Nephron progenitor cell (in vitro differentiated cells): ENCODE measurements at regions not wholly inside any gene's neighbourhood (a gene's known extent, or its start where the extent isn't known, plus 50 kb on each side); places are given as distances from the start of the nearest gene placed in this dataset.

Experiments used
- DNase-seq: peaks from one replicate; pipeline ENCODE4 v3.0.0; 2021
- H3K27ac Mint-ChIP-seq: 2 replicates; pipeline ENCODE4 v1.8.0; 2021; ENCODE audit warnings: mild to moderate bottlenecking, moderate library complexity, mixed read lengths
- H3K27me3 Mint-ChIP-seq: 2 replicates; pipeline ENCODE4 v1.8.0; 2021; ENCODE audit warnings: mild to moderate bottlenecking, low read depth, mixed read lengths; ENCODE audit not compliant: poor library complexity
- H3K36me3 Mint-ChIP-seq: 2 replicates; pipeline ENCODE4 v1.8.0; 2021; ENCODE audit warnings: low read depth, mixed read lengths
- H3K4me1 Mint-ChIP-seq: 2 replicates; pipeline ENCODE4 v1.8.0; 2021; ENCODE audit warnings: mixed read lengths
- H3K4me3 Mint-ChIP-seq: 2 replicates; pipeline ENCODE4 v1.8.0; 2021; ENCODE audit warnings: mild to moderate bottlenecking, moderate library complexity, mixed read lengths
- H3K9me3 Mint-ChIP-seq: 2 replicates; pipeline ENCODE4 v1.8.0; 2021; ENCODE audit warnings: mild to moderate bottlenecking, moderate library complexity, mixed read lengths
- TF ChIP-seq, protein P1 (sequence below): fragments of 200-600 bp; sonication (generic); IDR thresholded peaks from 2 replicates; pipeline ENCODE4 v1.5.0; 2021; ENCODE audit warnings: antibody characterized with exemption

DNA sequence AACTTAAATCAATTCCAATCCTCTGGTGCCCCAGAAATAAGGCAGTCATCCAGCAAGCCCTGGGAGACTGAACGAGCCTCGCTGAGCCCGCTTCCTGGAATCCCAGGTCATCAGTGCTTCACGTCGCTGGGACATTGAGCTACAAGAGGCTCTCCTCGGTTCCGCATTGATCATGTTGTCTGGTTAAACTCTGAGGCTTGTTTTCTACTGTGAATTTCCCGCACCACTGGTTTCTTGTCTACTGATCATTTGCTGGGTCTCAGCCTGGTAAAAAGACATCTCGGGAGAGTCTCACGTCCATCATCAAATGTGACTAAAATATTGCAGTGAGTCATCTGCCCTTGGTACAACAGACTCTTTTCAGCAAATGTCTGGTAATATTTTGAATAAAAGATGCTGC lies 569.2 kb downstream of the QKI start:
- Mint-ChIP-seq H3K9me3 (peaks cover 10% of the 10 kb centered on the region), H3K27ac (no peak overlapping the region), H3K4me3 (no peak overlapping the region), H3K27me3 (peaks cover 2% of the 10 kb centered on the region), H3K4me1 (peaks cover 15% of the 10 kb centered on the region), H3K36me3 (peaks cover 4% of the 10 kb centered on the region)
- DNase-seq = no peak
- TF ChIP-seq, protein P1, sequence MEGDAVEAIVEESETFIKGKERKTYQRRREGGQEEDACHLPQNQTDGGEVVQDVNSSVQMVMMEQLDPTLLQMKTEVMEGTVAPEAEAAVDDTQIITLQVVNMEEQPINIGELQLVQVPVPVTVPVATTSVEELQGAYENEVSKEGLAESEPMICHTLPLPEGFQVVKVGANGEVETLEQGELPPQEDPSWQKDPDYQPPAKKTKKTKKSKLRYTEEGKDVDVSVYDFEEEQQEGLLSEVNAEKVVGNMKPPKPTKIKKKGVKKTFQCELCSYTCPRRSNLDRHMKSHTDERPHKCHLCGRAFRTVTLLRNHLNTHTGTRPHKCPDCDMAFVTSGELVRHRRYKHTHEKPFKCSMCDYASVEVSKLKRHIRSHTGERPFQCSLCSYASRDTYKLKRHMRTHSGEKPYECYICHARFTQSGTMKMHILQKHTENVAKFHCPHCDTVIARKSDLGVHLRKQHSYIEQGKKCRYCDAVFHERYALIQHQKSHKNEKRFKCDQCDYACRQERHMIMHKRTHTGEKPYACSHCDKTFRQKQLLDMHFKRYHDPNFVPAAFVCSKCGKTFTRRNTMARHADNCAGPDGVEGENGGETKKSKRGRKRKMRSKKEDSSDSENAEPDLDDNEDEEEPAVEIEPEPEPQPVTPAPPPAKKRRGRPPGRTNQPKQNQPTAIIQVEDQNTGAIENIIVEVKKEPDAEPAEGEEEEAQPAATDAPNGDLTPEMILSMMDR = no peak

DNA sequence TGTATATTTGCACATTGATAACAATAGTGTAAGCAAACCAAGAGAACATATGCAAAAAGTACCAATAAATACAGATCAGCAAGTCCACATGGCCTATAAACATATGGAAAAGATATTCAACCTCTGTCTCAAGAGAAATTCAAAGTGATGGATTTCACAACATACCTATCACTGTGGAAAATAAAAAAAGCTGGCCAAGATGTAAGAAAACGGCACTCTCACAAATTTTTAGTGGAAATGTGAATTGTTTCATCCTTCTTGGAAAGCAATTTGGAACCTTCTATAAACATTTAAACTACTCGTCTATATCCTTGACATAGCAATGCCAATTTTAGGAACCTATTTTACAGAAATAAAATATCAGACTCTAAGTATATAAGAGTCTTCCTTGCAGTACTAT lies 559.8 kb downstream of the QKI start:
- DNase-seq = no peak
- Mint-ChIP-seq H3K4me3 (no peak overlapping the region), H3K9me3 (peaks cover 46% of the 10 kb centered on the region)

DNA sequence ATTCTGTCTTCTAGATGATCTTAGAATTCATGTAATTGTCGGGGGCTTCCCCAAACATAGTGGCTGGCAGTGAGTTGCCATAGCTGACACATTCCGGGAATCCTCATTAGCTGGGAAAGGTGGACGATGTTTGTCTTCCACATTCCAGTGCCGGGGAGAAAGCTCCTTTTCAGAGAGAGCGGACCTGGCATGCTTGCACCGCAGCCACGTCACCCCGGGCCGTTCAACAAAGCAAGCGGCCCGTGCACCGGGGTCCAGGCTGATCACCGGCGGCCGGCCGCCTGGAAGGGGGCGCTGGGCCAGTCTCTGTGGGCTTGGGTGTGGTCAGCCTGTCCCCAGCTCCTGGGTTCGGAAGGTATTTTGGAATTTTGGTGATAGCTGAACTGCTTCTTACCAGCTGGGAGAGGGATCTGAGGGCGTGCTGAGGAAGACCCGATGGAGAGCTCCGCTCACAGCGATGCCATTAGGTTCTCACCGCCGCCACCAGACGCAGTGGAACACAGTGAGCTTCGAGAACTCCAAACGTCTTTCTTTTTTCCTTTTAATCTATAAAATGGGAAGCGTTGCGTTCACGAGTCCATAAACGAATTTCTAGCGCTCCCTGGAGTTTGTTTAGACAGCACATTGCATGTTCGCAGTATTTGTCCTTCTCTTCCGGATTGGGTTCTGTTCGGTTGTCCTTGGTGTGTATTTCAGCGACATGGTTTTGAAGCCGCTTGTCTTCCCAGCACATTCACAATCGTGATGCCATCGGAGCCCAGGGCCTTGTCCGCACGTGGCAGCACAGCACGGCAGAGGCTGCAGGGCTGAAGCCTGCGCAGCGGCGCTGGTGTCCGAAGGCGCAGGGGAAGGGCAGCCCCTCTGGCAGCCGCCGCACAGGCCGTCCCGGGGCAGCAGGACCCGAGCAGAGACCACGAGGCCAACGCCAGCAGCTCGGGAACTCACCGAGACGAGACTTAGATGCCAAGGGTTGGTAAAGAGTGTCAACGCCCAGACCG lies 557.6 kb downstream of the QKI start:
- no peak for DNase-seq
- H3K9me3 Mint-ChIP-seq = peaks cover 29% of the 10 kb centered on the region
- peaks cover 3% of the 10 kb centered on the region for H3K4me1 Mint-ChIP-seq
- peaks cover 4% of the 10 kb centered on the region for H3K27me3 Mint-ChIP-seq
- no peak overlapping the region for H3K4me3 Mint-ChIP-seq
- H3K27ac Mint-ChIP-seq = no peak overlapping the region
- TF ChIP-seq, protein P1 = no peak
- no peaks in the 10 kb centered on the region for H3K36me3 Mint-ChIP-seq

More for the DNA sequence above, 559.8 kb downstream of the QKI start:
- Mint-ChIP-seq H3K27ac (no peak overlapping the region), H3K27me3 (no peaks in the 10 kb centered on the region), H3K4me1 (no peaks in the 10 kb centered on the region), H3K36me3 (peaks cover 6% of the 10 kb centered on the region)
- TF ChIP-seq, protein P1 = no peak

DNA sequence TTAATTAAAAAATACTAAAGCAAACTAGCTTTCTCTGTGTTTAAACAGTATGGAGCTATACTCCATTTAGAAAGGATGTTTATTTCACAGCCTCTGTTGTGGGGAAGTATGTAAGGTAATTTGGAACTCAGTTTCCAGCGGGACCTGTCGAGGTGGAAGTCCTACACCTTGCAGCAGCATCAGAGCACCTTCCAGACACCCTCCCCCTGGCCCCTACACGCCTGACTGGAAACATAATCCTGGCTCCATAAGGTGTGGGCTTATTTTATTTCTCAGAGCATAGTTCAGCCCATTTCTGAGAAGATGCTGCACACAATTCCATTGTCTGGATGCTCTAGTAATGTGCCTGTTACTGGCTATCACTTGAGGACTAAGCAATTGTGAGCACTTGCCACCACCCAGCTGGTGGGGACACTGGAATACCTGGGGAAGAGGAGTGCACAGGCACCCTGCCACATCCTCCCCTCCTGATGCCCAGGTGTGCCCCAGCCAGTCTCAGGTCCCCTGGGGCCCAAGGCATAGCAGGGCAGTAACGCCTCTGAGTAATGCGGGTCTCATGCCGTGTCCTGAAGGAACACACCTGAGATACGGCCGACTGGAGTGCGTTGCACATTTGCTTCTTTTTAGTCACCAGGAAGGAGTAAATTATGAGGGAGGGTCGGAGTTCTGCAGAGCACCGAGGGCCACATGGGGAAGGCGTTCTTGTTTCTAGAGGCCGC lies 556.5 kb downstream of the QKI start:
- TF ChIP-seq, protein P1 = no peak
- no peak overlapping the region for H3K4me3 Mint-ChIP-seq
- DNase-seq = no peak
- peaks cover 4% of the 10 kb centered on the region for H3K27me3 Mint-ChIP-seq
- peaks cover 26% of the 10 kb centered on the region for H3K9me3 Mint-ChIP-seq
- H3K4me1 Mint-ChIP-seq = peaks cover 14% of the 10 kb centered on the region
- no peaks in the 10 kb centered on the region for H3K36me3 Mint-ChIP-seq
- no peak overlapping the region for H3K27ac Mint-ChIP-seq

DNA sequence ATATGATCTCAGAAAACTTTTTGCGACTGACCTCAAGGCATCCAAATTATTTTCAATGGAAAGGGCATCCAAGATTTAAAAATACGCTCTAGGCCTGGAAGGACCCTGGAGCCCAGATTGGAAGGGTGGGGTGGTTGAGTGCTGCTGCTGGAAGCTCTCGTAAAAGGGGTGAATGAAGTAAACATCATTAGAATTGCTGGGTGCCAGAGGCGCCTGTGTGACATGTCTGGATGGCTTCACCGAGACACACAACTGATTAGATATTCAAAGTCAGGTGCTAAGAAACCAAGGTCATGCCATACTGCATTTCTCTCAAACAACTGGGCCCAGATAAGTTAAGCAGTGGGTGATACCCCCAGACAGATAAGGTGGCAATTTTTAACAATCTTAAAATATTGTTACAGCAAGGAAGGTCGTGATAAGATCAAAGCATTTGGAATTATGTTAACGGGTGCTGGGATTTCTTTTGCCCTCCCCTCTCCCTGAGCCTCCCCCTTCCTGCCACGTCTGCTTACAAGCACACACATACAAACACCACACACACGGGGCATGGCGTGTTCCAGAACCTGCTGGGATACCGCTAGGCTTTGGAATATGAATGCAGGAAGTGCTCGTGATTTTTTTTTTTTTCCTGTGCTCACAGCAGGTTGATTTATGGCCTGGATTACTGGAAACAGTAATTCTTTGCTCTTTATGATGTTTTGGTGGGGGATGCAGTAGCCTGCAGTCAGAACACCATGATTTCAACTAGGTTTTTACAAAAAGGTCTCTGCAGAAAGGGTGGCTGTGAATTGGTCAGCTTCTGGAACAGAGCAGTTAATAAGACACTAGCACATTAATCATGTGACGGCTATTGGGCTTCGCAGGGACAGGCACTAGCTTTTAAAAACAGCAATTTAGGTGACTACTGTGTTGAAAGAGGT lies 551.2 kb downstream of the QKI start:
- peaks cover 4% of the 10 kb centered on the region for H3K27me3 Mint-ChIP-seq
- peak overlapping the region; percentile 60 for H3K27ac Mint-ChIP-seq
- DNase-seq = no peak
- peak overlapping the region; percentile 1 for H3K4me3 Mint-ChIP-seq
- H3K9me3 Mint-ChIP-seq = no peaks in the 10 kb centered on the region
- no peaks in the 10 kb centered on the region for H3K36me3 Mint-ChIP-seq
- H3K4me1 Mint-ChIP-seq = peaks cover 47% of the 10 kb centered on the region
- TF ChIP-seq, protein P1 = no peak
